Right ventricle myocardium inferior (tissue), 1 donor: ENCODE measurements at regions not wholly inside any gene's neighbourhood (a gene's known extent, or its start where the extent isn't known, plus 50 kb on each side); places are given as distances from the start of the nearest gene placed in this dataset.
"Not testable (repeated sequence)": the region's sequence is repeated elsewhere in the genome, so short reads cannot be mapped to it uniquely, and the experiment has no call there.

Experiments used
- ATAC-seq: fragments of 200-7000 bp; cut with Tn5 transposase; one replicate; pipeline ENCODE4 v1.9.1; 2020; ENCODE audit warnings: mild to moderate bottlenecking, moderate library complexity
- DNase-seq: peaks from one replicate; pipeline ENCODE4 v3.0.0; 2021; ENCODE audit errors: missing footprints
- intact Hi-C: fragments of 100-400 bp; cut with DNase I; formaldehyde crosslinking; loops from one replicate; pipeline ENCODE4 v1.11.0; 2022
- donor health status: DM: no; HTN: yes; CAD: no; lungs with severe emphysema.

GRCh38 chrX:129361576-129361975 lies 161.7 kb downstream of the SMARCA1 start:
- intact Hi-C loops, result no loop called here
- ATAC-seq (no peak), DNase-seq (no peak)

- DNase-seq, result no peak
- intact Hi-C loops, result no loop called here
- ATAC-seq, result no peak
Measured at GRCh38 chrX:129360175-129360574, 163.1 kb downstream of the SMARCA1 start.

GRCh38 chrX:129359269-129359668 lies 164.0 kb downstream of the SMARCA1 start:
- intact Hi-C loops, result no loop called here
- no peak for DNase-seq
- ATAC-seq, result no peak

GRCh38 chrX:129357428-129357827 lies 165.9 kb downstream of the SMARCA1 start:
- ATAC-seq, DNase-seq, intact Hi-C loops: not testable (repeated sequence)

- ATAC-seq, result no peak
- intact Hi-C loops, result no loop called here
- DNase-seq, result no peak
Measured at GRCh38 chrX:129347291-129347690, 176.0 kb downstream of the SMARCA1 start.

DNA sequence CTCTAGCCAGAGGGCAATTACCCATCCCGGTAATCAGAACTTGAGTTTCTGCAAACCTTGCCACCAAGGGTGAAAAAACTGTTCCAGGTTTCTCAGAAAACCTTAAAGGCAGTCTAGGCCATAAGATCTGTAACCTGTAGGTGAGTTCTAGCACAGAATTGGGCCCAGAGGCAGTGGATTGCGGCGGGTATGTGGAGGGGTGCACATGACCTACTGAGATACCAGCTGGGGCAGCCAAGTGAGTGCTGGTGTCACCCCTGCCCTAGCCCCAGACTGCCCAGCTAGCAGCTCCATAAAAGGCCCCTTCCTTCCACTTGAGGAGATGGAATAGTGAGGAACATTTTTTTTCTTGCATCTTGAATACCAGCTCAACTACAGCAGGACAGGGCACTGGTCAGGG lies 176.7 kb downstream of the SMARCA1 start:
- ATAC-seq (no peak), DNase-seq (no peak)
- intact Hi-C loops, result no loop called here

DNA sequence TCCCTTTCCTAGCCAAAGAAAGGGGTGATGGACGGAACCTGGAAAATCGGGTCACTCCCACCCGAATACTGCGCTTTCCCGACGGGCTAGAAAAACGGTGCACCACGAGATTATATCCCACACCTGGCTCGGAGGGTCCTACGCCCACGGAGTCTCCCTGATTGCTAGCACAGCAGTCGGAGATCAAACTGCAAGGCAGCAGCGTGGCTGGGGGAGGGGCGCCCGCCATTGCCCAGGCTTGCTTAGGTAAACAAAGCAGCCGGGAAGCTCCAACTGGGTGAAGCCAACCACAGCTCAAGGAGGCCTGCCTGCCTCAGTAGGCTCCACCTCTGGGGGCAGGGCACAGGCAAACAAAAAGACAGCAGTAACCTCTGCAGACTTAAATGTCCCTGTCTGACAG lies 186.0 kb downstream of the SMARCA1 start:
- ATAC-seq, DNase-seq, intact Hi-C loops: not testable (repeated sequence)

DNA sequence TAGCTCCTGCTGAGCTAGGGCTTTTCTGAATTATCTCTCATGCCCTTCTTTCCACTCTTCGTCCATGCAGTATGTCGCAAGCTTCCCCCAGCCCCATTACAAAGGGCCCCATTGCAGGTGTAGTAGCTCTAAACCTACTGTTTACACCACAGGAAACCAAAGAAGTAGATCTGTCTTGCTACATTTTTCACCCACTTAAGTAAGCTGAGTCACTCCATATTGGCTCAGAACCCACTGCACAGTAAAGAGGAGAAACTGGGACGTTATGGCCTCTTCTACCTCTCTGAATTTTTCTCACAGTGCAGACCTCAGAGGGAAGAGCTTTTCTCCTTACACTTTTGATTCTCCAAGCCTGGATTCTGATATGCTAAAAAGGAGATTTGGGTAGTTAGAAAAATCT lies 200.2 kb downstream of the SMARCA1 start:
- no peak for DNase-seq
- ATAC-seq, result no peak
- intact Hi-C loops, result no loop called here

GRCh38 chrX:129318375-129318774 lies 204.9 kb downstream of the SMARCA1 start:
- DNase-seq (no peak), ATAC-seq (no peak)
- intact Hi-C loops, result no loop called here

GRCh38 chrX:129316461-129316860 lies 206.8 kb downstream of the SMARCA1 start:
- intact Hi-C loops, result no loop called here
- DNase-seq (no peak), ATAC-seq (no peak)

DNA sequence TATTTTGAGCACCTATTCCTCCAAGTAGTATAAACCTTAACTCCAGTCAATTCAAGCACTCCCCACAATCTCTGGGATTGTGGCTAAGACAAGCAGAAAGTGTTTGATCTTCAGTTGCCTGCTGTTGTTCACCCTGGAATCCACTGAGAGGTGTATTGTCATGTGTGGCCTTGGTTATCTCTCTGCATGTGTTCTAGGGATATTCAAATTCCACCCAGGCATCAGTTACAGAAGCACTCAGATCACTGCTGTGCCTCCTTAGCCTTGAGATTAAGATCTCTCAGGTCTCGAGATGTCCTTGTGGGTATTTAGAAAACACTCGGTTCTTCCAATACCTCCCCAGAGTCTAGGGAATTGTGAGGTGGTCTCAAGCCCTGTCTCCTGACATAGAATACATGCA lies 213.3 kb downstream of the SMARCA1 start:
- DNase-seq, result no peak
- intact Hi-C loops, result no loop called here
- no peak for ATAC-seq

DNA sequence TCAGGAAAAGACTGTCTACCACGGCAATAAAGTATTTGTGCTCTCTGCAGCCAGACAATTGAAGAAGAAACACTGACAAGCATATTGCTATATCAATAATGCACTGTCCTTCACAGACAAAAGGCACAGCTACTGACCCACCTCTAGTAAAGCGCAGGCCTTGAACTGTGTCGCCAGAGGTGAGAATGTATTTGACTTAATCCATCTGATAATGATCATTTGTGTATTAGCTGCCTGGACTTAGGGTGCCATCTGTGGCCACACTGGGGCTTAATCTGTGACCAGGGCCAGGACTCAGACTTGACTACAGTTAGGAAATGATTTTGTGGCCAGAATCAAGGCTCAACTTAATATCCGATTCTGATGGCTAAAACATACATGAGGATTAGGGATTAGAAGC lies 260.4 kb downstream of the SMARCA1 start:
- ATAC-seq (no peak), DNase-seq (no peak)
- intact Hi-C loops, result no loop called here

DNA sequence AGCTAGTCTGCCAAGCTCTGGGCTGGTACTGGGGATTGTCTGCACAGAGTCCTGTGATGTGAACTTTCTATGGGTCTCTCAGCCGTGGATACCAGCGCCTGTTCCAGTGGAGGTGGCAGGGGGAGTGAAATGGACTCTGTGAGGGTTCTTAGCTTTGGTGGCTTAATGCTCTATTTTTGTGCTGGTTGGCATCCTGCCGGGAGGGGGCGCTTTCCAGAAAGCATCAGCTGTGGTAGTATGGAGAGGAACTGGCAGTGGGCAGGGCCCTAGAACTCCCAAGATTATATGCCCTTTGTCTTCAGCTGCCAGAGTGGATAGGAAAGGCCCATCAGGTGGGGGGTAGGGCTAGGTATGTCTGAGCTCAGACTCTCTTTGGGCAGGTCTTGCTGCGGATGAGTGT lies 267.8 kb downstream of the SMARCA1 start:
- ATAC-seq, intact Hi-C loops, DNase-seq: not testable (repeated sequence)

DNA sequence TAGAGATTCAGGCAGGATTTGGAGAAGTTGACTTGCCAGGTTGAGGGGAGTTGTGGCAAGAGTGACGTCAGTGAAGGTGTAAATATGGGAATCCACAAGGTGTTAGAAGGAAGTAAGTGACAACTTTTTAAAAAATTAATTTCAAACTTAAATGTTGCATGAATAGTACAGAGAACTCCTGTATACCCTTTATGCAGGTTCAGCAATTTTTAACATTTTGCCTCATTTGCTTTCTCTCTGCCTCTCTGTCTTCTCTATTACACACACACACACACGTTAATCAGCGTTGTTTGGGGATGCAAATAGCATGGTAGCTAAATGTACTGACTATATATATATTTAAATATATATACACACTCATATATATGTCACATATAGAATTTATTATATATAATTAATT lies 273.7 kb downstream of the SMARCA1 start:
- DNase-seq (no peak), ATAC-seq (no peak)
- intact Hi-C loops, result no loop called here

GRCh38 chrX:129247642-129248041 lies 275.6 kb downstream of the SMARCA1 start:
- DNase-seq (no peak), ATAC-seq (no peak)
- intact Hi-C loops, result no loop called here

DNA sequence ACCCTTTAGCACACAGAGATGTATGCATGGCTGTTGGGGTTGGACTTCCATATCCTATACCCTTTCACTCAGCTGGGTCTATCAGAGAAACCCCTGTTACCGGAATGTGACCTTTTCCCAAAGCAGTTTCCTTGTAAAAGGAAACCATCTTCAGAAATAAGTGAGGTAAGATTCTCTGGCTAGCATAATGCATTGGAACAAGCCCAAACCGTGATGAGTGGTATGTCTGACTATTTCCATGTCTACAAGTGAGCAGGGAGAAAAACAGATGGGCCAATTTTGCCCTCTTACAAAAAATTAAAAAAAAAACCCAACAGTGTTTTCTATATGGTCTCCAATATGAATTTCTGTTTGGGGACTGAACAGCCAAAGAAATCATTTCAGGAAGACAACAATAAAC lies 283.9 kb downstream of the SMARCA1 start:
- ATAC-seq (no peak), DNase-seq (no peak)

DNA sequence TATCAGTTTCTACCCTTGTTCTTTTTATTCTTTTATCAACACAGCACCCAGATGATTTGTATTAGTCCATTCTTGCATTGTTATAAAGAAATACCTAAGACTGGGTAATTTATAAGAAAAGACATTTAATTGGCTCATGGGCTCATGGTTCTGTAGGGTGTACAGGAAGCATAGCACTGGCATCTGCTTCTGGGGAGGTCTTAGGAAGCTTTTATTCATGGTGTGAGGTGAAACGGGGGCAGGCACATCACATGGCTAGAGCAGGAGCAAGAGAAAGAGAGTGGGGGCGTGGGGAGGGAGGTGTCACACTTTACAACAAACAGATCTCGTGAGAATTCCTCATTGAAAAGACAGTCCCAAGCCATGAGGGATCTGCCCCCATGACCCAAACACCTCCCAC lies 285.3 kb downstream of the SMARCA1 start:
- intact Hi-C loops, result no loop called here
- DNase-seq (no peak), ATAC-seq (no peak)

More for the DNA sequence above, 283.9 kb downstream of the SMARCA1 start:
- intact Hi-C loops, result no loop called here

GRCh38 chrX:129235903-129236302 lies 287.4 kb downstream of the SMARCA1 start:
- intact Hi-C loops, result no loop called here
- no peak for DNase-seq
- no peak for ATAC-seq

DNA sequence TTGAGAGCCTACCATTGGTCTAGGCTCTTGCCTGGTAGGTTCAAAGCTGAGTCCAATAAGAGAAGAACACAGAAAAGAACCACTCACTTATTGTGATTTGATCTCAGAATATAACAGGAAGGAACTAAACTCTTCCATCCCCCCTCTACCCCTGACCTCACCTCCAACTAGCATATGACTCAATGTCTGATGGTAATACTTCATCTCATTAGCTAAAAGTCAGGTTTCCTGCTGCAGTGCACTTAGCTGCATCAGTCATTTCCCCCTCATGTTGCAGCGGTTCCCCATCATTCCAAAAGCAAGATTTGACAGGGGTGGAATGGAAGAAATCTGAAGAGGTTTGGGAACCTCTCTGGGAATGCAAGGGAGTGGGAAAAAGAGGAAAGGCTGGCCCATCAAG lies 289.5 kb downstream of the SMARCA1 start:
- DNase-seq, result no peak
- no peak for ATAC-seq
- intact Hi-C loops, result no loop called here

- ATAC-seq (no peak), DNase-seq (no peak)
- intact Hi-C loops, result no loop called here
Measured at GRCh38 chrX:129230850-129231512, 292.3 kb downstream of the SMARCA1 start.

- DNase-seq (no peak), ATAC-seq (no peak)
- intact Hi-C loops, result no loop called here
Measured at GRCh38 chrX:129230168-129230567, 293.1 kb downstream of the SMARCA1 start.
